ENCODE measurements at regions not wholly inside any gene's neighbourhood (a gene's known extent, or its start where the extent isn't known, plus 50 kb on each side); places are given as distances from the start of the nearest gene placed in this dataset.
A peak's percentile ranks its signal among the peaks of the same experiment; 100 is the strongest.

DNA sequence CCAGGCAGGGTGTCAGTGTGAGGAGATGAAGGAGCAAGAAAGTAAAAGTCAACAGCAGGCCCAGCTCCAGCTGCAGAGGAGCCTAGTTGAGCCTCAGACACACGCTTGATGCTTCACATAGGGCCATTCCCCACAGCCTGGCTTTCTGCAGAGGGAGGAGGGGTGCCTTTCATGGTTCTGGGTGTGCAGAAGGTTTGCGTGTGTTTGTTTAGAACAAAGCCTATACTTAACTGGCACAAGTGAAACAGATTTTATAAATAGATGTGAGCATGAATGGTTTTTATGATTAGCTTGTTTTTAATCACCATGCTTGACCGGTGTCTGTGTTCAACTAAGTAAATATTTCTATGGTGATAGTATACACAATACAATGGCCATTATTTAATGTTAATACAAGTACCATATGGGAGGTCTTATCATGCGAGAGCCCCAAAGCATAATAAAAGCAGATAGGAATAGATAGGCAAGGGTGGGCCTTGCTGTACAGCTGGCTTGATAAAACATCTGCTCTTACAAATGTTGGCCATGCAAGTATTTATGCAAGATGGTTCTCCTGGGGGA, 290.2 kb downstream of the ETS1 start:
- no peak for DNase-seq

- DNase-seq = no peak
Observed at GRCh38 chr11:128294671-128295050, 292.7 kb downstream of the ETS1 start.

DNA sequence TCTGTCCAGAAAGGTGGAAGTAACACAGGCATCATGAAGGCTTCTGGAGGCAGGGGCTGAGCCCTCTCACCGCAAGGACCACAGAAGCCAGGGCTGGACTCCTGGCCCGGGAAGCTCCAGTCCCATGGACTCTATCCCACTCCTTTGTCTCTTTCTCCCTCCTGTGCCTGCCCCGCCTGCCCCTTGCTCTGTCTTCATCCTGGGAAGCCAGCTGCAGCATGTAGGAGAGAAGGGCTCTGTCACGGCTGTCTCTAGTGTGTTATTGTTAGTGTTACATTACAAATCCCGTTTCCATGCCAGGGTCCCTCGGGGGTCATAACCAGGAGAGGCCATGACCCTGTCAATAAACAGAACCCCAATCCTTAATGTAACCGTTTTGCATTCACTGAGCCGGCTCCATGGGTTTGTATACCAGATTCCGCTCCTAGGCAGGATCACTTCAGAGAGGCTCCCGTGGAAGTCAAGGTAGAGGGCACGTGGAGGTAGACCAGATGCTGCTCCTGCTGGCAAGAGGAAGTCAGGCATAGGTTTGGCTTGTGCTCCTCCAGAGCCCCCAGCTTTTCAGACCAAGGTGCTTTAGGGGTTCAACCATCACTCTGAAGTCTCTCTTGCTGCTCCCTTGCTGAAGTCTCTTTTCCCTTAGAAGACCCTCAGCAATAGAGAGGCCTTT, 293.2 kb downstream of the ETS1 start:
- DNase-seq = no peak

DNA sequence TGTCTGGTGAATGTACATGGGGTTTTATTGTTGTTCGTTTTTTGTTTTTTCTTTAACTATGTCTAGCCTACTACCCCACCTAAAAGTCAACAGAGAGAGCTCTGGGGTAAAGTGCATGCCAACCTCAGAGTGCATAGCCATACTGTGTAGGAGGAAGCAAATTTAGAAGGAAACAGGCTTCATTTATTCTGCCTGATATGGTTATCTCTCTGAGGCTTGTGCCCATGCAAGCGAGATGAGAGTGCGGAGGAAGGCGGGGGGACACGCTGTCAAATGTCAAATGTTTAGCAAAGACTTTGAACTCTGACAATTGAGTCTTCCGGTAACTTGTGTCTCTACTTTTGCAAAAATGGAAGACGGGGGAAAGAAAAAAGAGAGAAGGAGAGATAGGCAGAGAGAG, 295.5 kb downstream of the ETS1 start:
- DNase-seq = no peak

GRCh38 chr11:128291007-128291406, 296.4 kb downstream of the ETS1 start:
- DNase-seq = no peak

GRCh38 chr11:128290106-128290840, 297.1 kb downstream of the ETS1 start:
- DNase-seq = peak; percentile 41

DNA sequence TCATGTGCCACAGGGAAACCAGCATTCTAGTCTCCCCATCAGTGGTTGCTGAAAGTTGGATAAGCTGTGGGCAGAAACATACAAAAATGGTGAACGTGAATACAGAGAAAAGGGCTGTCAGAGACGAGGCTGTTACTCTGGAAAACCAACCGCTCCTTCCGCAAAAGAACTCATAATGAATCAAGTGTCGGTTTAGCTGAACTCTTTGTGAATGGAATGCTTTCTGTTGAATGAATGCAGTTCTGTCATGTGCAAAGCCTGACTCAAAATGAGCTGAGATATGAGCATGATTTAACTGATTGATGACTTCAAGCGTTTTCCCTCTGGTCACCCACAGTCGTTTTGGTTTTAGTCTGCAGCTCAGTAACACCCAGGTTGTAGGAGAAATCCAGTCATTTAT, 298.3 kb downstream of the ETS1 start:
- no peak for DNase-seq

- DNase-seq = no peak
Observed at GRCh38 chr11:128288368-128288767, 299.0 kb downstream of the ETS1 start.

GRCh38 chr11:128285321-128285720, 302.0 kb downstream of the ETS1 start:
- DNase-seq = no peak

DNA sequence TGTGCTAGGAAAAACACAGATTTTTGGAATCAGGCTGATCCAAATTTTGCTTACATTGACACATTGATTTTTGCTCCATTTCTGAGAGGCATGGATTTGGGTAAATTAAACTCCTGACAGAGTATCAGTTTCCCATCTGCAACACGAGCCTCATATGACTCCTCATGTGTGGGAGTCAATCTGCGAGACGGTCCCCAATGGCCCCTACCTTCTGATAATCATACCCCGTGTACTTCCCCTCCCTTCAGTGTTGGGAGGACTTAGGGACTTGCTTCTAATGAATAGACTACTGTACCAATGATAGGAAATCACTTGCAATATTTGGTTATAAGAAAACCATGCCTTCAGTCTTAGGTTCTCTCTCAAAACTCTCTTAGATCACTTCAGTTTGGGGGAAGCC, 302.7 kb downstream of the ETS1 start:
- DNase-seq = no peak

- no peak for DNase-seq
Observed at GRCh38 chr11:128283451-128283850, 303.9 kb downstream of the ETS1 start.

DNA sequence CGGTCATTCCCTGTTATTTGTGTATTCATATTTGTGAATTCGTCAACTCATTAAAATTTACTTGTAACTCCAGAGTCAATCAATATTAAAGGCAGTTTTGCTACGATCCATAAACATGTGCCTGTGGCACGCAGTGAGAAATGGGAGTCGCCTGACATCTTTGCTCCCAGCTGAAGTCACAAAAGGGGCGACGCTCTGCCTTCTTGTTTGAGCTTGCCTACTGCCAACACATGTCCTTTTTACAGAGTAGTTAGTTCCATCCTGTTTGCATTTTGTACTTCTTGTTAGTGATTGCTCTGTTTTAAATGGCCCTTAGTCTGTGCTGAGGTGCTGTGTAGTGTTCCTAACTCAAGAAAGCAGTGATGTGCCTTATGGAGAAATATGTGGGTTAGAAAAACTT, 305.3 kb downstream of the ETS1 start:
- DNase-seq = no peak

GRCh38 chr11:128279866-128280265, 307.5 kb downstream of the ETS1 start:
- DNase-seq = no peak

GRCh38 chr11:128273736-128274135, 313.6 kb downstream of the ETS1 start:
- DNase-seq = no peak

DNA sequence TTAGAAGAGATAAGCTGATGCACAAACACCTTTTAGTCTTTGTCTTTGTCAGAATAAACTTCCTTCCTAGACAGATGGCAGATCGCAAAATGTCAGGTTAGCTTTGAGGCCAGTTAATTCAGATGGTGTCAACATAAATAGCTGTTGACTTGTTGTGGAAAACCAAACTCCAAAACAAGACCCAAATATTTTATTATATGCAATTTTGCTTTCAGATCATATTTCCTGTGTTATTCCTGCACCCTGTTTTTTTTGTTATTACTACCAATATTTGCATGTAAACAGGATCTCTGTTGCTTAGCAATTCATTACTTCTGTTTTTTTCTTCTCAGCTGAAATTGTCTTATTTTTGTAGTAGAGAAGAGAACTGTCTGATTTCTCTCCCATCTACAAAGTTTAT, 316.0 kb downstream of the ETS1 start:
- no peak for DNase-seq

- no peak for DNase-seq
Observed at GRCh38 chr11:128269466-128269865, 317.9 kb downstream of the ETS1 start.

- no peak for DNase-seq
Observed at GRCh38 chr11:128266893-128267292, 320.5 kb downstream of the ETS1 start.

GRCh38 chr11:128262463-128263345, 324.7 kb downstream of the ETS1 start:
- DNase-seq = no peak

DNA sequence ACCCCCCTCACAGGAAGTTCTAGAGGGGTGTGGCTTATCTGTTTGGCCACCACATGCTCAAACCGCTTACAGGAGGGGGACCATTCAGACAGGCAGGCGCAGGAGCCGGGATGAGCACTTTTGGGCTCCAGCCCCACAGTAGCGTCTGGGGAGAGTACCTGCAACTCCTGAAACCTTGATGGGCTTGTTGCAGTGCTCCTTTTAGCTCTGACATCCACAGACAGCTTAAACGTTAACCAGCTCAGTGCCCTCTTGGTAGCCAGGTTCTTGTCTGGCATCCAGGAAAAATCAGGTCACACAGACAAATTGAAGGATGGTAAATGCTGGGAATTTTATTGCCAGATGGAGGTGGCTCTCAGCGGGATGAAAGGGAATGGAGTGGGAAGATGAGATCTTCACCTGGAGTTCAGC, 326.3 kb downstream of the ETS1 start:
- no peak for DNase-seq

DNA sequence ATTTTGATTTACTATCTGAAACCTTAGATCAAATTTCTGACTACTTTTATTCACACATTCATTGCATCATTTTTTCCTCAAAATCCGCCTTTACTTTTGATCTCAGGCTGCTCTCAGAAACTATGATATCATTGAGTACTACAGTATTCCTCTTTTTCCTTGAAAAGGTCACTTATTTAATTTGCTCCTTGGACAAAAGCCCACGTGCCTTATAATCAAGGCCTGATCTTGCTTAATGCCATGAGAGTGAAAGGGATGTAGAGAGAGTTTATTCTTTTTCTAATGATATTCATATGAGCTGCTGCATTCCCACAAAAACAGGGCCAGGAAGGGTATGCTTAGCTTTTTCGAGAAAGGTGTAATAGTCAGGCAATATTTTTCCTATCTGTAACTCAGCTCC, 327.0 kb downstream of the ETS1 start:
- DNase-seq = no peak

- no peak for DNase-seq
Observed at GRCh38 chr11:128259816-128260215, 327.5 kb downstream of the ETS1 start.

DNA sequence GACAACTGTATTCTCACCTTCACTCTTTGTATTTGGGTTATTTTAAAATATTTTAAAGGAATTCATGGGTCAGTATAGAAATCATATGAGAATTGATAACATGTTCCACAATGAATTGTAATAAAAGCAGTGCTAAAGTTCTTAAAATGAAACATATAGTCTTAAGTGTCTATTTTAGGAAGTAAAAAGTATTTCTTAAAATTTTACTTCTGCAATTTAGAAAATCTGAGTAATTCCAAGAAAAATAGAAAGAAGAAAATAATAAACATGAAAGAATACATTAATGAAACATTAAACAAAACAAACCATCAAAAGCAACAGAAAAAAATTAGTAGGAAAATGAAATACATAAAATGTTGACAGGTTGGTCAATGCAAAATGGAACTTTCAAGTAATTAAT, 332.4 kb downstream of the ETS1 start:
- DNase-seq = no peak

DNA sequence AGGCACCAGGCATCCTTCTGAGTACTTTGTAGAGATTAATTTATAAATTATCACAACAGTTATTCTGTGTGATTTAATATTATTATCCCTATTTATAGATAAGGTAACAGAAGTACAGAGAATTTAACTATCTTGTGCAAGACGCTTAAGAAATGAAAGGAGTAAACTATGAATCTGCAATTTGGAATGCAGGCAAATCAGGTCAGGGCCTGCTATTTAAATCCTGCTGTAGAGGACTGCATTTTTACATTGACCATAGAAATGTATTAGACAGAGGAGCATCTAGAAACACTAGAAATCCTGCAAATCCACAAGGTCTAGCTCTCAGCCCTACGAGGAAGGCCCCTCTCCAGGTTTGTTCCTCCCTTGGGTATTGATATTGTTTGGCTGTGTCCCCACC, 336.2 kb downstream of the ETS1 start:
- no peak for DNase-seq

Data from T1000 (cell line).